PC-9 (cell line): ENCODE measurements at regions not wholly inside any gene's neighbourhood (a gene's known extent, or its start where the extent isn't known, plus 50 kb on each side); places are given as distances from the start of the nearest gene placed in this dataset.
A peak's percentile ranks its signal among the peaks of the same experiment; 100 is the strongest.

Source experiments
- BruUV-seq: library from RNA; stranded (reverse); fragments of 400-500 nt; replicated peaks from 2 replicates; lab custom pipeline; 2021; lab: Mats Ljungman, UMichigan
- CTCF ChIA-PET: fragments of 300-600 bp; sonication (Branson Sonifier 250); formaldehyde crosslinking; loops from one replicate; lab custom pipeline; 2022; ENCODE audit warnings: antibody characterized with exemption; lab: Charles Lee
- POLR2A ChIA-PET: fragments of 300-600 bp; sonication (Branson Sonifier 250); formaldehyde crosslinking; loops from one replicate; lab custom pipeline; 2022; ENCODE audit warnings: antibody characterized with exemption; ENCODE audit not compliant: unreplicated experiment; lab: Charles Lee
- DNase-seq, 2 experiments: peaks; one replicate each; pipeline versions ENCODE4 v3.0.0 to v3.0.0-alpha.2; 2015 to 2022; ENCODE audit warnings: mixed read lengths in 1 of 2
- H2AFZ ChIP-seq: fragments of 200-600 bp; sonication (generic); 2 replicates; pipeline ENCODE4 v1.8.1; 2017; ENCODE audit warnings: antibody characterized with exemption
- H3F3A ChIP-seq: fragments of 200-600 bp; sonication (generic); 2 replicates; pipeline ENCODE4 v1.8.1; 2017; ENCODE audit warnings: antibody characterized with exemption, mild to moderate bottlenecking, low read depth; ENCODE audit not compliant: insufficient read depth
- H3K27ac ChIP-seq: fragments of 200-600 bp; sonication (generic); 2 replicates; pipeline ENCODE4 v1.6.1; 2016; ENCODE audit warnings: mixed run types
- H3K27me3 ChIP-seq: fragments of 200-600 bp; sonication (generic); 2 replicates; pipeline ENCODE4 v1.6.1; 2016; ENCODE audit warnings: low read depth, mixed run types; ENCODE audit not compliant: insufficient read depth
- H3K36me3 ChIP-seq: fragments of 200-600 bp; sonication (generic); 2 replicates; pipeline ENCODE4 v1.6.1; 2016; ENCODE audit warnings: low read depth, mixed run types
- H3K4me1 ChIP-seq: fragments of 200-600 bp; sonication (generic); replicated peaks from 2 replicates; pipeline ENCODE4 v1.6.1; 2016; ENCODE audit warnings: mixed run types; ENCODE audit not compliant: insufficient read depth
- H3K4me2 ChIP-seq: fragments of 200-600 bp; sonication (generic); 2 replicates; pipeline ENCODE4 v1.6.1; 2017; ENCODE audit warnings: mixed run types
- H3K4me3 ChIP-seq: fragments of 200-600 bp; sonication (generic); 2 replicates; pipeline ENCODE4 v1.6.1; 2016; ENCODE audit warnings: mixed run types
- H3K79me2 ChIP-seq: fragments of 200-600 bp; sonication (generic); 2 replicates; pipeline ENCODE4 v1.6.1; 2017; ENCODE audit warnings: low read depth, mixed run types
- H3K9me2 ChIP-seq: fragments of 200-600 bp; sonication (generic); 2 replicates; pipeline ENCODE4 v1.8.1; 2017; ENCODE audit warnings: mild to moderate bottlenecking; ENCODE audit not compliant: insufficient read depth
- H3K9me3 ChIP-seq: fragments of 200-600 bp; sonication (generic); 2 replicates; pipeline ENCODE4 v1.8.1; 2016; ENCODE audit warnings: low read depth; ENCODE audit not compliant: insufficient read depth
- H4K20me1 ChIP-seq: fragments of 200-600 bp; sonication (generic); 2 replicates; pipeline ENCODE4 v1.8.1; 2017; ENCODE audit not compliant: insufficient read depth
- CTCF ChIP-seq: fragments of 200-600 bp; sonication (generic); conservative IDR thresholded peaks from 2 replicates; pipeline ENCODE4 v1.6.1; 2017; ENCODE audit warnings: mixed run types, antibody characterized with exemption, mild to moderate bottlenecking, moderate library complexity
- EZH2 ChIP-seq: fragments of 200-600 bp; sonication (generic); IDR thresholded peaks from 2 replicates; pipeline ENCODE4 v1.8.0; 2017; ENCODE audit warnings: antibody characterized with exemption, low read depth
- intact Hi-C: fragments of 100-400 bp; cut with micrococcal nuclease; formaldehyde crosslinking; loops from one replicate; pipeline ENCODE4 v1.10.0; 2022; ENCODE audit not compliant: unreplicated experiment

DNA sequence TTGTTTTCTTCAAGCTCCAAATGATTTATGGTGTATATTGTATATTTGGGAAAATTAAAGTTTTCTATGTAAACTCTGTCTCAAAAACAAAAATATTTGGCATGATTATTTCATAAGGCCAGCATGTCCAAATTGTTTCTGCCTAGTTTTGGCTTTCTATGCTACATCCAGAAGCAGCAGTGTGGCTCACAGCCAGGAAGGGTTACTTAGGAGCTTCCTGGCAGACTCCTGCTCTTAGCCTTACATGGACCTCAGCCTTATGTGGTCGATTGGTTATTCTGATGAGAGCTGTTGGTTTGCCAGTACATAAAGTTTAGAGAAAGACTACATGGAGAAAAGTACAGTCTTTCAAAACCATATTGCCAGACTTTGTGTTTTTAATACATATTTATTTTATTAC, 297.7 kb upstream of the FAT3 start:
- Histone ChIP-seq H3K27me3 (no peaks in the 10 kb centered on the region), H3K27ac (no peak overlapping the region), H2AFZ (no peak overlapping the region), H3K4me3 (no peak overlapping the region), H3K79me2 (no peaks in the 10 kb centered on the region), H3K4me1 (no peaks in the 10 kb centered on the region), H3K9me3 (no peaks in the 10 kb centered on the region; the same call in 1 of the 2 replicates), H3K36me3 (no peaks in the 10 kb centered on the region), H3F3A (no peaks in the 10 kb centered on the region), H3K4me2 (no peak overlapping the region), H3K9me2 (no peaks in the 10 kb centered on the region), H4K20me1 (no peaks in the 10 kb centered on the region)
- no TSS peak for BruUV-seq
- intact Hi-C loops, result loop anchor here (10.0 kb wide), 1 partner anchor 618 kb away; no protein-coding TSS in a partner anchor
- ChIA-PET POLR2A (no interaction called here), CTCF (no interaction called here)
- TF ChIP-seq EZH2, result no peak
- no peak for TF ChIP-seq CTCF
- DNase-seq, result no peak

- no peaks in the 10 kb centered on the region; the same call in 1 of the 2 replicates for H3K9me3 ChIP-seq
- H4K20me1 ChIP-seq, result no peaks in the 10 kb centered on the region
- no peaks in the 10 kb centered on the region for H3K4me1 ChIP-seq
- ChIA-PET POLR2A (no interaction called here), CTCF (no interaction called here)
- intact Hi-C loops, result loop anchor here (10.0 kb wide), 1 partner anchor 622 kb away; no protein-coding TSS in a partner anchor
- no peaks in the 10 kb centered on the region for H3F3A ChIP-seq
- H3K4me2 ChIP-seq, result no peak overlapping the region
- DNase-seq, result no peak
- H2AFZ ChIP-seq, result no peak overlapping the region
- H3K9me2 ChIP-seq, result no peaks in the 10 kb centered on the region; the same call in 1 of the 2 replicates
- H3K79me2 ChIP-seq, result no peaks in the 10 kb centered on the region
- no peak overlapping the region for H3K4me3 ChIP-seq
- H3K36me3 ChIP-seq, result no peaks in the 10 kb centered on the region
- BruUV-seq, result no TSS peak
- no peak overlapping the region for H3K27ac ChIP-seq
- no peaks in the 10 kb centered on the region for H3K27me3 ChIP-seq
- TF ChIP-seq EZH2, result no peak
- TF ChIP-seq CTCF, result no peak
These were observed 301.8 kb upstream of the FAT3 start for GRCh38 chr11:91922846-91923245.

DNA sequence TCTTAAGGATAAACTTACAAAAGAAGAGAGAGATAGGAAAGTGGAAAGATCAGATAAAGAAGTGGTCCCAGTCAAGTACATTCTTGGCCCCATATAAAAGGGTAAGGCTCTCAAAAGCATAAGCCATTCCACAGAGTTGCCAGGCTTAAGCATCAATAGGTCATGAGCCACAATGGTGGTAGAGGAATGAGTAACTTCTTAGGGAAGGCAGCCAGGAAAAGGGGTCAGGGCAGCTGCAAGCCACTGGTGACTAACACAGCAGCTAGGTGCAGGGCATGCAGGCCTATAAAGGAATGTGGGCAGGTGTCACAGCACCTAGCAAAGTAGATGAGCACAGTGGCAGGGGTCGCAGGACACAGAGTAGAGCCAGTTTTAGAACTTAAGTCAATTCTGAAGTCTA, 302.6 kb upstream of the FAT3 start:
- Histone ChIP-seq H4K20me1 (no peaks in the 10 kb centered on the region), H3F3A (no peaks in the 10 kb centered on the region), H3K79me2 (no peaks in the 10 kb centered on the region), H3K4me3 (no peak overlapping the region), H3K27me3 (no peaks in the 10 kb centered on the region), H3K4me2 (no peak overlapping the region), H2AFZ (no peak overlapping the region), H3K9me3 (no peaks in the 10 kb centered on the region; the same call in 1 of the 2 replicates), H3K27ac (no peak overlapping the region), H3K9me2 (no peaks in the 10 kb centered on the region; the same call in 1 of the 2 replicates), H3K36me3 (no peaks in the 10 kb centered on the region), H3K4me1 (no peaks in the 10 kb centered on the region)
- ChIA-PET POLR2A (no interaction called here), CTCF (no interaction called here)
- no peak for TF ChIP-seq EZH2
- TF ChIP-seq CTCF, result no peak
- intact Hi-C loops, result loop anchor here (10.0 kb wide), 1 partner anchor 623 kb away; no protein-coding TSS in a partner anchor
- peak; percentile 63 to 77 for DNase-seq
- BruUV-seq, result no TSS peak
